Activated CD8-positive, alpha-beta memory T cell treated with anti-CD3 and anti-CD28 coated beads, Interleukin-2, amount 10 ng/mL, durations not matched to agents 7 days and 5 days (primary cell): ENCODE measurements at regions not wholly inside any gene's neighbourhood (a gene's known extent, or its start where the extent isn't known, plus 50 kb on each side); places are given as distances from the start of the nearest gene placed in this dataset.

Experiments used
- ATAC-seq: fragments of 150-1000 bp; cut with Tn5 transposase; one replicate; pipeline ENCODE4 v1.10.0; 2021; ENCODE audit warnings: moderate library complexity
- CTCF ChIA-PET: fragments of 350-600 bp; sonication (Branson Sonifier 250); formaldehyde crosslinking; loops from one replicate; lab custom pipeline; 2021; ENCODE audit warnings: antibody characterized with exemption; lab: Charles Lee
- DNase-seq: peaks from one replicate; pipeline ENCODE4 v3.0.0-alpha.2; 2020
- H3K27ac Mint-ChIP-seq: one replicate; pipeline ENCODE4 v1.8.0; 2021; ENCODE audit warnings: mild to moderate bottlenecking, mixed read lengths
- H3K27me3 Mint-ChIP-seq: one replicate; pipeline ENCODE4 v1.8.0; 2021; ENCODE audit warnings: mixed read lengths
- H3K36me3 Mint-ChIP-seq: one replicate; pipeline ENCODE4 v1.8.0; 2021; ENCODE audit warnings: mild to moderate bottlenecking, mixed read lengths
- H3K4me1 Mint-ChIP-seq: one replicate; pipeline ENCODE4 v1.8.0; 2021; ENCODE audit warnings: mixed read lengths
- H3K4me3 Mint-ChIP-seq: one replicate; pipeline ENCODE4 v1.8.0; 2021; ENCODE audit warnings: mild to moderate bottlenecking, moderate library complexity, mixed read lengths
- H3K9me3 Mint-ChIP-seq: one replicate; pipeline ENCODE4 v1.8.0; 2022; ENCODE audit warnings: low read depth, mixed read lengths

GRCh38 chr5:21694567-21694966 lies 1158.6 kb downstream of the CDH12 start:
- no peak overlapping the region for H3K27ac Mint-ChIP-seq
- H3K27me3 Mint-ChIP-seq: no peaks in the 10 kb centered on the region
- DNase-seq (no peak), ATAC-seq (no peak)
- CTCF ChIA-PET: no interaction called here
- no peaks in the 10 kb centered on the region for H3K36me3 Mint-ChIP-seq
- H3K4me1 Mint-ChIP-seq: no peaks in the 10 kb centered on the region
- H3K4me3 Mint-ChIP-seq: no peak overlapping the region
- H3K9me3 Mint-ChIP-seq: peaks cover 2% of the 10 kb centered on the region

- H3K9me3 Mint-ChIP-seq: no peaks in the 10 kb centered on the region
- CTCF ChIA-PET: no interaction called here
- H3K36me3 Mint-ChIP-seq: no peaks in the 10 kb centered on the region
- H3K4me1 Mint-ChIP-seq: no peaks in the 10 kb centered on the region
- H3K4me3 Mint-ChIP-seq: no peak overlapping the region
- H3K27me3 Mint-ChIP-seq: no peaks in the 10 kb centered on the region
- DNase-seq (no peak), ATAC-seq (no peak)
- no peak overlapping the region for H3K27ac Mint-ChIP-seq
Measured at GRCh38 chr5:21693591-21693990, 1159.6 kb downstream of the CDH12 start.

- ATAC-seq (no peak), DNase-seq (no peak)
- CTCF ChIA-PET: no interaction called here
- Mint-ChIP-seq H3K27ac (no peak overlapping the region), H3K4me1 (no peaks in the 10 kb centered on the region), H3K36me3 (no peaks in the 10 kb centered on the region), H3K4me3 (no peak overlapping the region), H3K9me3 (no peaks in the 10 kb centered on the region), H3K27me3 (no peaks in the 10 kb centered on the region)
Measured at GRCh38 chr5:21689587-21689986, 1163.6 kb downstream of the CDH12 start.

GRCh38 chr5:21688655-21689054 lies 1164.5 kb downstream of the CDH12 start:
- H3K36me3 Mint-ChIP-seq: no peaks in the 10 kb centered on the region
- no peak overlapping the region for H3K27ac Mint-ChIP-seq
- H3K9me3 Mint-ChIP-seq: no peaks in the 10 kb centered on the region
- no peaks in the 10 kb centered on the region for H3K4me1 Mint-ChIP-seq
- no peaks in the 10 kb centered on the region for H3K27me3 Mint-ChIP-seq
- CTCF ChIA-PET: no interaction called here
- ATAC-seq (no peak), DNase-seq (no peak)
- H3K4me3 Mint-ChIP-seq: no peak overlapping the region

GRCh38 chr5:21687621-21688020 lies 1165.5 kb downstream of the CDH12 start:
- no peak for ATAC-seq
- CTCF ChIA-PET: no interaction called here
- no peak overlapping the region for H3K4me3 Mint-ChIP-seq

GRCh38 chr5:21686706-21687105 lies 1166.4 kb downstream of the CDH12 start:
- DNase-seq (no peak), ATAC-seq (no peak)
- Mint-ChIP-seq H3K36me3 (no peaks in the 10 kb centered on the region), H3K9me3 (no peaks in the 10 kb centered on the region), H3K27ac (no peak overlapping the region), H3K4me1 (no peaks in the 10 kb centered on the region), H3K27me3 (no peaks in the 10 kb centered on the region), H3K4me3 (no peak overlapping the region)
- CTCF ChIA-PET: no interaction called here

More at GRCh38 chr5:21687621-21688020, 1165.5 kb downstream of the CDH12 start:
- H3K9me3 Mint-ChIP-seq: no peaks in the 10 kb centered on the region
- no peak overlapping the region for H3K27ac Mint-ChIP-seq
- H3K27me3 Mint-ChIP-seq: no peaks in the 10 kb centered on the region
- no peaks in the 10 kb centered on the region for H3K4me1 Mint-ChIP-seq
- no peaks in the 10 kb centered on the region for H3K36me3 Mint-ChIP-seq
- DNase-seq: no peak

- H3K4me3 Mint-ChIP-seq: no peak overlapping the region
- ATAC-seq (no peak), DNase-seq (no peak)
- H3K27ac Mint-ChIP-seq: no peak overlapping the region
- no peaks in the 10 kb centered on the region for H3K9me3 Mint-ChIP-seq
- no peaks in the 10 kb centered on the region for H3K4me1 Mint-ChIP-seq
- H3K36me3 Mint-ChIP-seq: no peaks in the 10 kb centered on the region
- H3K27me3 Mint-ChIP-seq: no peaks in the 10 kb centered on the region
- CTCF ChIA-PET: no interaction called here
Measured at GRCh38 chr5:21685522-21685921, 1167.6 kb downstream of the CDH12 start.

- DNase-seq: no peak
- no peaks in the 10 kb centered on the region for H3K36me3 Mint-ChIP-seq
- H3K27me3 Mint-ChIP-seq: no peaks in the 10 kb centered on the region
- CTCF ChIA-PET: no interaction called here
- no peak overlapping the region for H3K4me3 Mint-ChIP-seq
- no peak overlapping the region for H3K27ac Mint-ChIP-seq
- no peak for ATAC-seq
- H3K9me3 Mint-ChIP-seq: no peaks in the 10 kb centered on the region
- H3K4me1 Mint-ChIP-seq: no peaks in the 10 kb centered on the region
Measured at GRCh38 chr5:21684992-21685391, 1168.2 kb downstream of the CDH12 start.

- ATAC-seq: no peak
- no peak overlapping the region for H3K27ac Mint-ChIP-seq
- DNase-seq: no peak
- CTCF ChIA-PET: no interaction called here
- H3K36me3 Mint-ChIP-seq: no peaks in the 10 kb centered on the region
- H3K4me3 Mint-ChIP-seq: no peak overlapping the region
- H3K4me1 Mint-ChIP-seq: no peaks in the 10 kb centered on the region
- no peaks in the 10 kb centered on the region for H3K27me3 Mint-ChIP-seq
- no peaks in the 10 kb centered on the region for H3K9me3 Mint-ChIP-seq
Measured at GRCh38 chr5:21681911-21682310, 1171.2 kb downstream of the CDH12 start.

- Mint-ChIP-seq H3K27me3 (no peaks in the 10 kb centered on the region), H3K9me3 (no peaks in the 10 kb centered on the region), H3K27ac (no peak overlapping the region), H3K4me3 (no peak overlapping the region), H3K36me3 (no peaks in the 10 kb centered on the region), H3K4me1 (no peaks in the 10 kb centered on the region)
- CTCF ChIA-PET: no interaction called here
- no peak for DNase-seq
- no peak for ATAC-seq
Measured at GRCh38 chr5:21680641-21681040, 1172.5 kb downstream of the CDH12 start.

GRCh38 chr5:21680196-21680595 lies 1172.9 kb downstream of the CDH12 start:
- CTCF ChIA-PET: no interaction called here
- Mint-ChIP-seq H3K27ac (no peak overlapping the region), H3K9me3 (no peaks in the 10 kb centered on the region), H3K27me3 (no peaks in the 10 kb centered on the region), H3K4me3 (no peak overlapping the region), H3K4me1 (no peaks in the 10 kb centered on the region), H3K36me3 (no peaks in the 10 kb centered on the region)
- ATAC-seq (no peak), DNase-seq (no peak)

GRCh38 chr5:21678526-21678925 lies 1174.6 kb downstream of the CDH12 start:
- no peaks in the 10 kb centered on the region for H3K9me3 Mint-ChIP-seq
- CTCF ChIA-PET: no interaction called here
- DNase-seq: no peak
- no peaks in the 10 kb centered on the region for H3K36me3 Mint-ChIP-seq
- no peak for ATAC-seq
- no peak overlapping the region for H3K27ac Mint-ChIP-seq
- H3K4me3 Mint-ChIP-seq: no peak overlapping the region
- no peaks in the 10 kb centered on the region for H3K27me3 Mint-ChIP-seq
- no peaks in the 10 kb centered on the region for H3K4me1 Mint-ChIP-seq

GRCh38 chr5:21672911-21673310 lies 1180.2 kb downstream of the CDH12 start:
- Mint-ChIP-seq H3K4me1 (no peaks in the 10 kb centered on the region), H3K27me3 (no peaks in the 10 kb centered on the region), H3K36me3 (no peaks in the 10 kb centered on the region), H3K4me3 (no peak overlapping the region), H3K27ac (no peak overlapping the region), H3K9me3 (no peaks in the 10 kb centered on the region)
- ATAC-seq (no peak), DNase-seq (no peak)
- CTCF ChIA-PET: no interaction called here

GRCh38 chr5:21672360-21672759 lies 1180.8 kb downstream of the CDH12 start:
- H3K9me3 Mint-ChIP-seq: no peaks in the 10 kb centered on the region
- no peak overlapping the region for H3K27ac Mint-ChIP-seq
- H3K4me3 Mint-ChIP-seq: no peak overlapping the region
- CTCF ChIA-PET: no interaction called here
- H3K4me1 Mint-ChIP-seq: no peaks in the 10 kb centered on the region
- DNase-seq (no peak), ATAC-seq (no peak)
- H3K36me3 Mint-ChIP-seq: no peaks in the 10 kb centered on the region
- no peaks in the 10 kb centered on the region for H3K27me3 Mint-ChIP-seq

GRCh38 chr5:21665524-21665923 lies 1187.6 kb downstream of the CDH12 start:
- Mint-ChIP-seq H3K27ac (no peak overlapping the region), H3K4me3 (no peak overlapping the region), H3K9me3 (peaks cover 3% of the 10 kb centered on the region), H3K36me3 (no peaks in the 10 kb centered on the region), H3K27me3 (no peaks in the 10 kb centered on the region), H3K4me1 (no peaks in the 10 kb centered on the region)
- CTCF ChIA-PET: no interaction called here
- DNase-seq (no peak), ATAC-seq (no peak)
